H1 (cell line): ENCODE measurements at regions not wholly inside any gene's neighbourhood (a gene's known extent, or its start where the extent isn't known, plus 50 kb on each side); places are given as distances from the start of the nearest gene placed in this dataset.

Experiments
- CTCF ChIA-PET: fragments of 300-600 bp; sonication (Branson Sonifier 250); formaldehyde crosslinking; loops from one replicate; lab custom pipeline; 2021; ENCODE audit not compliant: partially characterized antibody; lab: Charles Lee
- POLR2A ChIA-PET: fragments of 300-600 bp; sonication (Branson Sonifier 250); formaldehyde crosslinking; loops from one replicate; lab custom pipeline; 2021; ENCODE audit warnings: inconsistent platforms; ENCODE audit not compliant: partially characterized antibody; lab: Charles Lee
- DNase-seq, 2 experiments: peaks; one replicate each; pipeline versions ENCODE4 v3.0.0 to v3.0.0-alpha.2; 2010 to 2022; ENCODE audit warnings: low spot score in 2 of 2, low read depth in 1 of 2, mixed read lengths in 1 of 2
- FAIRE-seq: peaks from 2 replicates; lab custom pipeline; 2011; peaks lifted over from hg19 to GRCh38; lab: Jason Lieb, UNC
- H2AFZ ChIP-seq: 2 replicates; pipeline ENCODE4 v1.8.1; 2012; ENCODE audit warnings: low read length, inconsistent platforms
- H2AK5ac ChIP-seq: 2 replicates; pipeline ENCODE4 v1.6.1; 2013; ENCODE audit warnings: low read depth, low read length
- H2BK120ac ChIP-seq: replicated peaks from 2 replicates; pipeline ENCODE3; 2013; ENCODE audit warnings: low read depth, low read length, inconsistent platforms
- H2BK12ac ChIP-seq: 2 replicates; pipeline ENCODE4 v1.6.1; 2013; ENCODE audit warnings: low read depth, low read length
- H2BK15ac ChIP-seq: 2 replicates; pipeline ENCODE4 v1.6.1; 2013; ENCODE audit warnings: low read length
- H2BK20ac ChIP-seq: 2 replicates; pipeline ENCODE4 v1.6.1; 2013; ENCODE audit warnings: low read length
- H2BK5ac ChIP-seq: 2 replicates; pipeline ENCODE4 v1.6.1; 2013; ENCODE audit warnings: low read depth, low read length
- H3K14ac ChIP-seq: 2 replicates; pipeline ENCODE4 v1.6.1; 2013; ENCODE audit warnings: inconsistent platforms; ENCODE audit not compliant: insufficient read length
- H3K18ac ChIP-seq: 2 replicates; pipeline ENCODE4 v1.6.1; 2013; ENCODE audit warnings: low read length; ENCODE audit errors: extremely low read depth
- H3K23ac ChIP-seq: 2 replicates; pipeline ENCODE4 v1.6.1; 2013; ENCODE audit warnings: inconsistent platforms; ENCODE audit not compliant: insufficient read length
- H3K23me2 ChIP-seq: 2 replicates; pipeline ENCODE4 v1.6.1; 2013; ENCODE audit warnings: low read depth, low read length
- H3K27ac ChIP-seq: 2 replicates; pipeline ENCODE4 v1.6.1; 2011; ENCODE audit warnings: low read depth, low read length, inconsistent platforms
- H3K27me3 ChIP-seq, 4 experiments: replicated peaks in 1 of 4; 1 replicate in 1 of 4; 2 replicates in 3 of 4; pipeline versions ENCODE4 v1.6.1 to v1.8.1; 2011 to 2013; ENCODE audit warnings: low read length in 3 of 4, mild to moderate bottlenecking in 3 of 4, inconsistent platforms in 2 of 4, mixed read lengths in 2 of 4, moderate library complexity in 1 of 4; ENCODE audit not compliant: control insufficient read depth in 3 of 4, insufficient read depth in 3 of 4; ENCODE audit errors: extremely low read depth in 1 of 4
- H3K36me3 ChIP-seq, 4 experiments: 2 replicates each; pipeline versions ENCODE4 v1.6.1 to v1.8.1; 2011 to 2013; ENCODE audit warnings: mild to moderate bottlenecking in 4 of 4, low read length in 3 of 4, moderate library complexity in 2 of 4, control low read depth in 1 of 4, inconsistent platforms in 1 of 4; ENCODE audit not compliant: insufficient read depth in 4 of 4, control insufficient read depth in 2 of 4
- H3K4ac ChIP-seq: replicated peaks from 2 replicates; pipeline ENCODE3; 2013; ENCODE audit warnings: low read length, low read depth, mixed read lengths, inconsistent platforms; ENCODE audit not compliant: insufficient read length
- H3K4me1 ChIP-seq, 4 experiments: replicated peaks in 1 of 4; 1 replicate in 1 of 4; 2 replicates in 3 of 4; pipeline versions ENCODE4 v1.6.1 to v1.8.1; 2011 to 2013; ENCODE audit warnings: low read length in 3 of 4, inconsistent platforms in 2 of 4, mixed read lengths in 1 of 4; ENCODE audit not compliant: insufficient read depth in 4 of 4, control insufficient read depth in 3 of 4
- H3K4me2 ChIP-seq, 2 experiments: 2 replicates each; pipeline versions ENCODE4 v1.6.1 to v1.8.1; 2011 to 2013; ENCODE audit warnings: low read depth in 2 of 2, low read length in 2 of 2, control low read depth in 1 of 2, inconsistent platforms in 1 of 2, mild to moderate bottlenecking in 1 of 2; ENCODE audit not compliant: insufficient read depth in 1 of 2
- H3K4me3 ChIP-seq, 4 experiments: fragments of 200-600, 300-600 bp in 1 of 4; sonication (generic), shearing (Covaris generic), sonication (Bioruptor Twin) in 1 of 4; 2 replicates each; pipeline versions ENCODE4 v1.5.1 to v1.8.1; 2011 to 2016; ENCODE audit warnings: low read length in 4 of 4, low read depth in 3 of 4, control low read depth in 2 of 4, inconsistent platforms in 2 of 4, mild to moderate bottlenecking in 2 of 4, mixed read lengths in 1 of 4, moderate library complexity in 1 of 4; ENCODE audit not compliant: insufficient read depth in 2 of 4; ENCODE audit errors: extremely low read depth in 1 of 4
- H3K56ac ChIP-seq: replicated peaks from 2 replicates; pipeline ENCODE3; 2013; ENCODE audit warnings: low read depth, mild to moderate bottlenecking, mixed read lengths, low read length, inconsistent platforms; ENCODE audit not compliant: insufficient read length
- H3K79me1 ChIP-seq: 2 replicates; pipeline ENCODE4 v1.6.1; 2013; ENCODE audit warnings: low read depth, low read length, control low read depth
- H3K79me2 ChIP-seq, 2 experiments: 2 replicates each; pipeline versions ENCODE4 v1.6.1 to v1.8.1; 2012 to 2013; ENCODE audit warnings: low read length in 2 of 2, mild to moderate bottlenecking in 2 of 2, inconsistent platforms in 1 of 2; ENCODE audit not compliant: insufficient read depth in 2 of 2, control insufficient read depth in 1 of 2
- H3K9ac ChIP-seq, 4 experiments: replicated peaks in 1 of 4; 1 replicate in 1 of 4; 2 replicates in 3 of 4; pipeline versions ENCODE4 v1.6.1 to v1.8.1; 2011 to 2013; ENCODE audit warnings: low read depth in 3 of 4, low read length in 3 of 4, control low read depth in 2 of 4, mild to moderate bottlenecking in 2 of 4, moderate library complexity in 2 of 4, inconsistent platforms in 1 of 4; ENCODE audit errors: extremely low read depth in 1 of 4
- H3K9me3 ChIP-seq, 2 experiments: 2 replicates each; pipeline versions ENCODE4 v1.6.1 to v1.8.1; 2012 to 2013; ENCODE audit warnings: mild to moderate bottlenecking in 2 of 2, moderate library complexity in 2 of 2, control low read depth in 1 of 2, inconsistent platforms in 1 of 2, low read depth in 1 of 2, low read length in 1 of 2, mixed read lengths in 1 of 2; ENCODE audit not compliant: insufficient read depth in 2 of 2
- H4K20me1 ChIP-seq, 2 experiments: replicated peaks in 1 of 2; 2 replicates each; pipeline versions ENCODE3 to v1.8.1; 2011 to 2013; ENCODE audit warnings: inconsistent platforms in 2 of 2, low read length in 2 of 2, mild to moderate bottlenecking in 1 of 2; ENCODE audit not compliant: insufficient read depth in 2 of 2, control insufficient read depth in 1 of 2
- H4K5ac ChIP-seq: 2 replicates; pipeline ENCODE4 v1.6.1; 2013; ENCODE audit warnings: low read length, low read depth, mixed read lengths, inconsistent platforms; ENCODE audit not compliant: insufficient read length
- H4K8ac ChIP-seq: 2 replicates; pipeline ENCODE4 v1.8.0; 2013; ENCODE audit warnings: mild to moderate bottlenecking, moderate library complexity, low read length, inconsistent platforms; ENCODE audit not compliant: insufficient read depth; ENCODE audit errors: extremely low read depth
- H4K91ac ChIP-seq: replicated peaks from 2 replicates; pipeline ENCODE3; 2013; ENCODE audit warnings: low read length, mixed read lengths, inconsistent platforms; ENCODE audit not compliant: insufficient read length
- CTBP2 ChIP-seq: IDR thresholded peaks from 2 replicates; pipeline ENCODE4 v1.7.0; 2011; ENCODE audit warnings: borderline replicate concordance, mild to moderate bottlenecking, moderate library complexity, mixed read lengths, low read length; ENCODE audit not compliant: insufficient read depth, insufficient read length
- CTCF ChIP-seq, 3 experiments: IDR thresholded peaks; 1 replicate in 2 of 3; 2 replicates in 1 of 3; pipeline versions ENCODE4 v1.5.1 to v1.6.1; 2011; ENCODE audit warnings: low read length in 3 of 3, mild to moderate bottlenecking in 3 of 3, inconsistent platforms in 2 of 3, low read depth in 1 of 3, moderate library complexity in 1 of 3; ENCODE audit not compliant: insufficient read depth in 1 of 3; ENCODE audit errors: control extremely low read depth in 1 of 3
- E2F6 ChIP-seq: IDR thresholded peaks from 2 replicates; pipeline ENCODE4 v1.6.1; 2012; ENCODE audit warnings: inconsistent platforms
- EZH2 ChIP-seq: fragments of 200-600 bp; sonication (generic); IDR thresholded peaks from 2 replicates; pipeline ENCODE4 v1.7.1; 2012; ENCODE audit warnings: low read depth, mild to moderate bottlenecking, moderate library complexity, low read length, inconsistent platforms; ENCODE audit not compliant: severe bottlenecking
- POLR2AphosphoS5 ChIP-seq: IDR thresholded peaks from 2 replicates; pipeline ENCODE4 v1.6.1; 2011; ENCODE audit warnings: low read depth, low read length
- WGBS, 2 experiments: shearing (Covaris generic) in 1 of 2; methylation state at CpG; one replicate each; pipeline versions ENCODE4 v1.1.6 to v1.1.7; 2013 to 2015; ENCODE audit warnings: low lambda C conversion rate in 2 of 2, mixed read lengths in 2 of 2, inconsistent platforms in 1 of 2, low coverage in 1 of 2, missing lambda C conversion rate in 1 of 2; ENCODE audit not compliant: insufficient replicate concordance in 2 of 2, insufficient coverage in 1 of 2, insufficient read length in 1 of 2; ENCODE audit errors: extremely low coverage in 1 of 2, missing lambda C conversion rate in 1 of 2; 5-methylcytosine and 5-hydroxymethylcytosine counted together

GRCh38 chr17:34769899-34770298 lies 190.5 kb downstream of the TMEM132E start:
- Histone ChIP-seq H3K56ac (no peak overlapping the region), H2BK120ac (no peak overlapping the region), H3K4me3 (no peak overlapping the region), H3K79me2 (no peaks in the 10 kb centered on the region), H4K5ac (no peak overlapping the region), H2BK5ac (no peak overlapping the region), H3K9me3 (no peaks in the 10 kb centered on the region), H3K9ac (no peak overlapping the region), H3K36me3 (no peaks in the 10 kb centered on the region), H2BK15ac (no peak overlapping the region)
- DNase-seq: no peak
- WGBS, 2 experiments: 94% methylated on average over 2 of the region's 2 CpGs; no CpG with 5 or more reads in 1 of the 2 experiments
- TF ChIP-seq CTCF (IDR thresholded peaks at IDR 0.05; ENCODE audit: control extremely low read depth in 1 of 3, insufficient read depth in 1 of 3, low read depth in 1 of 3, low read length in 3 of 3): no peak
- TF ChIP-seq E2F6: no peak
- TF ChIP-seq POLR2AphosphoS5: no peak
- TF ChIP-seq CTBP2: no peak
- TF ChIP-seq EZH2: no peak
- TF ChIP-seq, all 59 proteins: peak for 0
- ChIA-PET CTCF (no interaction called here), POLR2A (no interaction called here)
- Histone ChIP-seq H3K27ac (no peak overlapping the region), H3K23me2 (peaks cover 2% of the 10 kb centered on the region; the same call in 1 of the 2 replicates), H2AFZ (no peak overlapping the region), H3K4me1 (peaks cover 0 to 4% (median 2%) of the 10 kb centered on the region in 4 experiments; a peak in 4 of 7 replicates), H3K79me1 (no peaks in the 10 kb centered on the region), H2AK5ac (no peak overlapping the region), H4K20me1 (no peaks in the 10 kb centered on the region), H4K91ac (no peak overlapping the region), H3K4me2 (no peak overlapping the region), H3K14ac (no peak overlapping the region), H2BK20ac (no peak overlapping the region), H3K23ac (no peak overlapping the region), H4K8ac (no peak overlapping the region), H3K4ac (no peak overlapping the region), H3K18ac (no peak overlapping the region), H3K27me3 (no peaks in the 10 kb centered on the region; a peak in 1 of 7 replicates), H2BK12ac (no peak overlapping the region)
- no peak for FAIRE-seq
